DMS79 treated with DMSO at 0.1 percent for 48 hours (cell line): ENCODE measurements at regions not wholly inside any gene's neighbourhood (a gene's known extent, or its start where the extent isn't known, plus 50 kb on each side); places are given as distances from the start of the nearest gene placed in this dataset.

Experiments used
- DNase-seq: peaks from one replicate; lab custom pipeline; 2025; lab: John Stamatoyannopoulos, UW

GRCh38 chr22:22396741-22397291, 111.7 kb downstream of the ZNF280B start:
- no peak for DNase-seq

DNA sequence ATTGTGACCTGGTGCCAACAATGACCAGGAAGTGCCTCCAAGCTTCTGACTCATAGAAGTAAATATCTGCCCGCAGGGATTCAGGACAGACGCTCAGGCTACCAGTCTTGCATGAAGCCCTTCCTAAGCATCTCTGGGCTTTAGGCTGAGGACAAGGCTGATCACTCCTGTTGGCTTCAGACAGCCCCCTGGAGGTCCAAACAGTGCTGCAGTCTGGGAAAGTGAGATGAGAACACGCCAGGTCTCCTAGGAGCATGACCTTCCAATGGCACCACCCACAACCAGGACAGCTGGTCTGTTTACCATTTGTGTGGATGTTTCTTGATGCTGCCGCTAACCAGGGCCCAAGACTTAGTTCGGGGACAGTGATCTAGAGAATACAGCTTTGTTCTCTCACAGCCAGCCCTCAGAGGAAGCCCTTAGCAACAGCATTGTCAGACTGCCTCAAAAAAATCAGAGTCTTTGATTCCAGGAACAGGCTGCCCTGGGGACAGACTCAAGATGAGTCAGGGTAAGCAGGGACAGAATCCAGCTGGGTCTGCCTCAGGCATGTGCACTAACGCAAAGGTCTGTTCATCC, 111.2 kb downstream of the ZNF280B start:
- DNase-seq: peak; percentile 29

GRCh38 chr22:22397875-22398524, 110.5 kb downstream of the ZNF280B start:
- DNase-seq: no peak

- no peak for DNase-seq
Measured at GRCh38 chr22:22398530-22399327, 109.8 kb downstream of the ZNF280B start.

GRCh38 chr22:22400099-22400498, 108.4 kb downstream of the ZNF280B start:
- no peak for DNase-seq

DNA sequence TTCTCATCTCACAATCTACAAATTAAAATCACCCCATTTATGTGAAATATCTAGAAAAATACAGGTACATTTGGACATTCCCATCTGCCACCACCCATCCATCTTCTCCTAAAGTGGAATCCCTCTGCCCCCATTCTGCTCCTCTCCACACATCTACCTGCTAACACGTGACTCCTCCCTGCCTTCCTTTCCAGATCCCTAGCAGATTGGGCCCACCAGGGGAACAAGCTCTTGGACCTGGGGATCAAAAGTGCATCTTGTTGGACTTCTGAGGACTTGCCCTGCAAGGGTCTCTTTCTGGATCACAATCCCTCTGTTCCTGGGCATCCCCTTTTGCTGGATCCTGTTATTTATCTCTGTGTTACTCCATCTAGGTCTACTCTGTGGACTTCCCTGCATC, 107.6 kb downstream of the ZNF280B start:
- no peak for DNase-seq

DNA sequence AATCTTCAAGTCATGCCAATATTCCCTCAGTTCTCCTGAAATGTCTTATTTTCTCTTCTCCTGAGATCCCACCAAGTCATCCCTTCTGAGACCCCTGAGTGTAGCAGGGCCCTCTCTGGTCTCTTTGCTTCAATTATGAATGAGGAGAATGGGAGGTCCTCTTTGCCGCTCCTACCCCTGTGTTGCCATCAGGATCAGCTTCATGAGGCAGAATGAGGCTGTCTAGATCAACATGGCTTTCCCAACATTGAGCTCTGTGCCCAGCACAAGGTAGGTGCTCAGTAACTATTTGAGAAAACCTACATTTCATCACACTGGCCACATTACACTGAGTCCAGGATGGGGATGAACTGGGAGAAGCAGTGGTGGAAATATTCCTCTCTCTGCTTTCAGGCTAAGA, 107.2 kb downstream of the ZNF280B start:
- no peak for DNase-seq

DNA sequence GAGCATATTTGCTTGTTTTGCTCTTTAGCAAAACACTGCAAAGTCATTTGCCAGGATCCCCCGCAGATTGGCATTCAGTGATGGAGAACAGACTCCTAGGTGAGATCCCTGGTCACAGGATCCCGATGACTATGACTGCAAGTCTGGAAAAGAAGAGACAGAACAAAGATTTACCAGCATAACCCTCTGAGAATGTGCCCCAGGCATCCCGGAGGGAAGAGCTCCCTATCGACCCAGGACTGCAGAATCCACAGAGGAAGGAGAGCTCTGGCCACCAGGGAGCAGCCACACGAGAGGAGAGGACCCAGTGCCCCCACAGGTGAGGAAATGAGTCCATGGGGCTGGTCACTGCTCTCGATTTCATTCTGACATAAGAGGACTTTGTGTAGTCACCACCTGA, 105.2 kb downstream of the ZNF280B start:
- no peak for DNase-seq

DNA sequence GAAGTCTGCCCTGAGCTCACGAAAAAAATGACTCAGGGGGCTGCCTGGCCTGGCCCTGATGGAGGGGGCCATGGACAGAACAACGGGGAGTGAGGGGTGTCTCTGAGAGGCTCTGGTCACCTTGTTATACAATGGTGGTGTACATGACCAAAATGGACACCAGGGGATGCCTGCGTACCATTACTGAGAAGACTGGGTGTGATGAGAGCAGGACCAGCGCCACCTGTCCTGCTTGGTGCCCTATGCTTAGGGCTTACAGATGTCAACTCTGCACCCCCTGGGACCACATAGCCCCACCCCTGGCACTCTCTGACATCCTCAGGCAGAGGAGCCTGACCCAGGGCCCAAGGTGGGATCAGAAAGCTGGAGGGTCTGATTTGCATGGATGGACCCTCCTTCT, 104.8 kb downstream of the ZNF280B start:
- no peak for DNase-seq

GRCh38 chr22:22404598-22405284, 103.8 kb downstream of the ZNF280B start:
- DNase-seq: no peak

- no peak for DNase-seq
Measured at GRCh38 chr22:22406445-22407027, 102.0 kb downstream of the ZNF280B start.

GRCh38 chr22:22407061-22407460, 101.5 kb downstream of the ZNF280B start:
- DNase-seq: no peak

GRCh38 chr22:22408269-22408668, 100.3 kb downstream of the ZNF280B start:
- DNase-seq: no peak

DNA sequence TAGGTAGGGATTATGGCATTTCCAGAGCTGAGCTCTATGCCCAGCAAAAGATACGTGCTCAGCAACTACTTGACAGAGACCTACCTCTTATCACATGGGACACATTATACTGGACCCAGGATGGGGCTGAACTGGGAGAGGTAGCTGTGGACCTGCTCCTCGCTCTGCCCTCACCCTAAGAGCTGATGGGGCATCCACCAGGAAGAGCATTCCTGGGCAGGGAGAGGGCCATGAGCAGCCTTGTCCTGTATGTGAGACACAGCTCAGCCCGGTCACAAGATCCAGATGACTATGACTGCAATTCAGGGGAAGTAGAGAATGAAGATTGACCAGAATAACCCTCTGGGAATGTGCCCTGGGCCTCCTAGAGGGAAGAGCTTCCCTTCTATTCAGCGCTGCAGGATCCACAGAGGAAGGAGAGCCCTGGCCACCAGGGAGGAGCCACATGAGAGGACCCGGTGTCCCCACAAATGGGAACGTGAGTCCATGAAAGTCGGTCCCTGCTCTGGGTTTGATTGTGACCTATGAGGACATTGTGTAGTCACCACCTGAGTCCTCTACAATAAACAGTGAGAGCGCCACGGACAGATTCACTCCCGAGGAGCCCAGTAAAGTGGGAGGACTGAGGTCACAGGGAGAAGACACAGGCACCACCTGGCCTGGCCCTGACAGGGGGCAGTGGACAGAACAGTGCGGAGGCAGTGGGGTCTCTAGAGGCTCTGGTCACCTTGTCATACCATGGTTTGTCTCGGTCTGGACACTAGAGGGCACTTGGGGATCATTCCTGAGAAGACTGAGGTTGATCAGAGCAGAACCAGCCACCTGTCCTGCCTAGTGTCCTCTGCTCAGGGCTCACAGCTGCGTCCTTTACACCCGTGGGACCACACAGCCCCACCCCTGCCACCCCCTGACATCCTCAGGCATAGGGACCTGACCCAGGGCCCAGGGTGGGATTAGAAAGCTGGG, 99.5 kb downstream of the ZNF280B start:
- no peak for DNase-seq

GRCh38 chr22:22410121-22410520, 98.4 kb downstream of the ZNF280B start:
- DNase-seq: no peak

GRCh38 chr22:22410677-22411076, 97.9 kb downstream of the ZNF280B start:
- no peak for DNase-seq

DNA sequence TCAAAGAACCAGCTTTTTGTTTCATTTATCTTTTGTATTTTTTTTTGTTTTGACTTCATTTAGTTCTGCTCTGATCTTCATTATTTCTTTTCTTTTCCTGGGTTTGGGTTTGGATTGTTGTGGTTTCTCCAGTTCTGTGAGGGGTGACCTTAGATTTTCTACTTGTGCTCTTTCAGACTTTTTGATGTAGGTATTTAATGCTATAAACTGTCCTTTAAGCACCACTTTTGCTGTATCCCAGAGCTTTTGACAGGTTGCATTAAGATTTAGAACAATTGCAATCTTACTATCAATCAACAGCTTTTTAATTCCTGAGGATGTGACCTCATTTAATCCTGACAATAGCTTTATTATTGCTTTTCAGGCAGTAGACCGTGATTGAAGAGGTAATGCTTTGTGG, 94.3 kb downstream of the ZNF280B start:
- DNase-seq: no peak

- no peak for DNase-seq
Measured at GRCh38 chr22:22417495-22418162, 90.9 kb downstream of the ZNF280B start.

DNA sequence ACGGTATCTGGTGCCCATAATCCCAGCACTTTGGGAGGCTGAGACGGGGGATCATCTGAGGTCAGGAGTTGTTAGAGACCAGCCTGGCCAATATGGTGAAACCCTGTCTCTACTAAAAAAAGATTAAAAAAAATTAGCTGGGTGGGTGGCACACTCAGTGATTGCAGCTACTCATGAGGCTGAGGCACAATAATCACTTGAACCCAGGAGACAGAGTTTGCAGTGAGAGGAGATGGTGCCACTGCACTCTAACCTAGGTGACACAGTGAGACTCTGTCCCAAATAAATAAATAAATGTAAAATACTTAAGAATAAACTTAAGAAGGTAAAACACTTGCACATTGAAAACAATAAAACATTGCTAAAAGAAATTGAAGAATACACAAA, 90.4 kb downstream of the ZNF280B start:
- no peak for DNase-seq

DNA sequence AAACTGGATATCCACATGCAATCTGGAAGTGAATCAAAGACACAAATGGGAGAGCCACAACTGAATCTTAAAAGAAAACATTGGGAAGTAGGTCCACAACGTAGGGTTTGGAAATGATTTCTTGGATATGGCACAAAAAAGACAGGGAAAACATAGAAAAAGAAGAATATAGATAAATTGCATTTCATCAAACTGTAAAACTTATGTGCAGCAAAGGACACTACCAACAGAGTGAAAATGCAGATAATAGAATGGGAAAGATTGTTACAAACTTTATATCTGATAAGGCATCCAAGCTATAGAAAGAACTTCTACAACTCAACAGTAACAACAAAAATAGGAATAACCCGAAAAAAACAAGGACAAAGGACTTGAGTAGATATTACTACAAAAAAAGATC, 89.6 kb downstream of the ZNF280B start:
- DNase-seq: no peak
